AG10803 (cell line): ENCODE measurements at regions not wholly inside any gene's neighbourhood (a gene's known extent, or its start where the extent isn't known, plus 50 kb on each side); places are given as distances from the start of the nearest gene placed in this dataset.

ENCODE experiments used
- DNase-seq: peaks from one replicate; pipeline ENCODE4 v3.0.0; 2010; ENCODE audit warnings: low read depth
- H3K4me3 ChIP-seq: 2 replicates; pipeline ENCODE4 v1.5.1; 2011; ENCODE audit warnings: mild to moderate bottlenecking, low read length, control low read depth
- TF ChIP-seq, protein P1 (sequence below): conservative IDR thresholded peaks from 2 replicates; pipeline ENCODE4 v1.5.1; 2011; ENCODE audit warnings: mild to moderate bottlenecking, low read length, control low read depth, inconsistent platforms

- DNase-seq = no peak
- no peak overlapping the region for H3K4me3 ChIP-seq
- TF ChIP-seq, protein P1, sequence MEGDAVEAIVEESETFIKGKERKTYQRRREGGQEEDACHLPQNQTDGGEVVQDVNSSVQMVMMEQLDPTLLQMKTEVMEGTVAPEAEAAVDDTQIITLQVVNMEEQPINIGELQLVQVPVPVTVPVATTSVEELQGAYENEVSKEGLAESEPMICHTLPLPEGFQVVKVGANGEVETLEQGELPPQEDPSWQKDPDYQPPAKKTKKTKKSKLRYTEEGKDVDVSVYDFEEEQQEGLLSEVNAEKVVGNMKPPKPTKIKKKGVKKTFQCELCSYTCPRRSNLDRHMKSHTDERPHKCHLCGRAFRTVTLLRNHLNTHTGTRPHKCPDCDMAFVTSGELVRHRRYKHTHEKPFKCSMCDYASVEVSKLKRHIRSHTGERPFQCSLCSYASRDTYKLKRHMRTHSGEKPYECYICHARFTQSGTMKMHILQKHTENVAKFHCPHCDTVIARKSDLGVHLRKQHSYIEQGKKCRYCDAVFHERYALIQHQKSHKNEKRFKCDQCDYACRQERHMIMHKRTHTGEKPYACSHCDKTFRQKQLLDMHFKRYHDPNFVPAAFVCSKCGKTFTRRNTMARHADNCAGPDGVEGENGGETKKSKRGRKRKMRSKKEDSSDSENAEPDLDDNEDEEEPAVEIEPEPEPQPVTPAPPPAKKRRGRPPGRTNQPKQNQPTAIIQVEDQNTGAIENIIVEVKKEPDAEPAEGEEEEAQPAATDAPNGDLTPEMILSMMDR = no peak
These were observed 77.9 kb upstream of the ATG10 start for GRCh38 chr5:81893961-81894360.

DNA sequence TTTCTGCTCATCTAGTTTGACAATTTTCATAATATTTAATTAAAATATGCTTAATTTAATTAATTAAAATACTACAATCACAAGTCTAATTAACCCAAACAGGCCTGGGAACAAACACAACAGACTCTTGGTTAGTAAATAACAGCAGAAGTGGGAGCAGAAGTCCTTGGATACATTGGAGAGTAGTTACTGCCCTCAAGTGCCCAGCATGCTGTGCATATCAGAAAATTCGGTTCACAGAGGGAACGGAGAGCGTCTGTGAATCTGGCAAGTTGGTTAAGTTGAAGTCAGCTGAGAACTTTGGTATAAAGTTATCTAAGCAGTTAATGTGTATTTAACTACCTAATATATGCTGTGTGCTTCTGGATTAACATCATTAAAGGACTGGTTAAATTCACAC is 87.0 kb upstream of the ATG10 start:
- H3K4me3 ChIP-seq = no peak overlapping the region
- TF ChIP-seq, protein P1 = no peak; the same call in 1 of the 2 replicates
- no peak for DNase-seq

DNA sequence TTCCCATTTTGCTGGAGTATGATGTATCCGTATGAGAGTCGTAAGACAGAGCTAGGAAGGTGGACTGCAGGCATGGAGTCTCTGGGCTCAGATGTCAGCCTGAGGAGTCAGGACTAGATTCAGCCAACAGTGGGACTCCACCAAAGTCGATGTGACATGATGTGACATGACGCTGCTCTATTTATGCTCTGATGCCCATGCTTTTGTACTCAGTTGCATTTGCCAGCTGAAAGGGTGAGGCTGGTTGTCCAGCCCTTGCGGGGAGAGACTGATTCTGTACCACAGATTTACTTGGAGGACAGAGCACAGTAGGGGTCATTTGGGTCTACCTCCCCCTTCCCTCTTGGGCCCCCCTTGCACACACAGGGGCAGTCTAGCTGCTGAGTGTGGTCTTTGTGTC is 88.5 kb upstream of the ATG10 start:
- no peak for DNase-seq
- TF ChIP-seq, protein P1 = no peak
- no peak overlapping the region for H3K4me3 ChIP-seq

DNA sequence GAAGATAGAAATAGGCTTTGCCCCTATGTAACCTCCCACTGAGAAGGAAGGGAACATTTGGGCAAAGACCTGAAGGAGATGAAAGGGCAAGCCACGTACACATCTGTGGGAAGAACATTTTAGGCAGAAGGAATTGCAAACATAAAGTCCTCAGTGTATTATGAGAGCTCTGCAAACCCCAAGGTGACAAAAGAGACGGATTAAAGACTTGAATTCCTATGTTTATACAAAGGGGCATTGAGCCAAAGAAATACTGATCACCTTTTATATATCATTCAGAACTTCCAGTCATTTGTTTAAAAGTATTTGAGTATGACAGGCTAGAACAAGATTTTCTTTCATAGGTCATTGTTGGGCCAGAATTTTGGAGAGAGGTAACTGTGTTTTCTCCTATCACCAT is 90.2 kb upstream of the ATG10 start:
- TF ChIP-seq, protein P1 = no peak
- DNase-seq = no peak

DNA sequence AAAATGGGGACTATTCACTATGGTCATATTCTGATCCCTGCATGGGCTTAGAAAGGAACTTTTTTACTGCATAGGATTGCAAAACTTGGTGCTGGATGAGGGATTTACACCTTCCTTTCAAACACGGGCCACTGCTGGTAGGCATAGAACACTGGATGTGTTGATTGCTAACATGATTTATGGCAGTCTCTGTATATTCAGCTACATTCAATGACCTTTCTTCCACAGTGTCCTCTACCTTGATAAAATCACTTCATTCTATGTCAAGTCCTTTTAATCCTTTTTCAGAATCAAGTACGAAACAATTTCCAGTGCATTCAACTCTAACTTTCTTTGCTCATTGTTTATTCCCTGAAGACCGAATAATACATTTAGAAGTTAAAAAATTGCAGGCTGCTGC is 91.9 kb upstream of the ATG10 start:
- no peak overlapping the region for H3K4me3 ChIP-seq
- no peak for DNase-seq
- TF ChIP-seq, protein P1 = no peak

More for the DNA sequence above, 90.2 kb upstream of the ATG10 start:
- no peak overlapping the region for H3K4me3 ChIP-seq

DNA sequence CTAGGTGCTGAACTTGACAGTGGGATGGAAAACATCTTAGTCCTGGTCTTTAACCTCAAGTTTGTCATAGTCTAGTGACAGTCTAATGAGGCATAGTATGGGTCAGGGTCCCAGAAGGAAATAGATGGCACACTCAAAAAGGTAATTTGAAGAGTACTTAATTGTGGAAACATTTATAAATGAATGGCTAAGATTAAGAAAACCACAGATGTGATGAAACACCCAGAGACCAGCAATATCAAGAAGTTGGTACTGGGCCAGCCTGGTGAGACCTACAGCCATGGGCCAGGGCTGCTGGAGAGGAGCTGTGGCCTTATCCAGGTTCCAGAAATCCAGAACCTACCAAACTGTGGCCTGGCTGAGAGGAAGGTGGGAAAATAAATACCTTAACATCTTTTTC is 93.5 kb upstream of the ATG10 start:
- TF ChIP-seq, protein P1 = no peak
- no peak for DNase-seq

GRCh38 chr5:81866994-81867393 is 104.8 kb upstream of the ATG10 start:
- TF ChIP-seq, protein P1 = no peak
- DNase-seq = no peak
- no peak overlapping the region for H3K4me3 ChIP-seq

More for the DNA sequence above, 93.5 kb upstream of the ATG10 start:
- H3K4me3 ChIP-seq = no peak overlapping the region
